Upper lobe of left lung (tissue), 4 donors: ENCODE measurements at regions not wholly inside any gene's neighbourhood (a gene's known extent, or its start where the extent isn't known, plus 50 kb on each side); places are given as distances from the start of the nearest gene placed in this dataset.

Experiments used
- CTCF ChIP-seq, 6 experiments: fragments of 450-650 bp in 4 of 6; fragments of 200-600 bp in 2 of 6; sonication (generic) in 2 of 6; IDR thresholded peaks; one replicate each; pipeline ENCODE4 v1.5.1; 2016 to 2019; ENCODE audit warnings: antibody characterized with exemption in 6 of 6
- EP300 ChIP-seq, 4 donors: sonication (generic); formaldehyde crosslinking; IDR thresholded peaks; one replicate each; pipeline ENCODE4 v1.5.1; 2017; ENCODE audit warnings: antibody characterized with exemption in 4 of 4, control low read depth in 2 of 4
- POLR2A ChIP-seq, 4 donors: fragments of 450-650 bp; IDR thresholded peaks; one replicate each; pipeline ENCODE4 v1.5.1; 2016 to 2017; ENCODE audit warnings: antibody characterized with exemption in 4 of 4, mild to moderate bottlenecking in 2 of 4

DNA sequence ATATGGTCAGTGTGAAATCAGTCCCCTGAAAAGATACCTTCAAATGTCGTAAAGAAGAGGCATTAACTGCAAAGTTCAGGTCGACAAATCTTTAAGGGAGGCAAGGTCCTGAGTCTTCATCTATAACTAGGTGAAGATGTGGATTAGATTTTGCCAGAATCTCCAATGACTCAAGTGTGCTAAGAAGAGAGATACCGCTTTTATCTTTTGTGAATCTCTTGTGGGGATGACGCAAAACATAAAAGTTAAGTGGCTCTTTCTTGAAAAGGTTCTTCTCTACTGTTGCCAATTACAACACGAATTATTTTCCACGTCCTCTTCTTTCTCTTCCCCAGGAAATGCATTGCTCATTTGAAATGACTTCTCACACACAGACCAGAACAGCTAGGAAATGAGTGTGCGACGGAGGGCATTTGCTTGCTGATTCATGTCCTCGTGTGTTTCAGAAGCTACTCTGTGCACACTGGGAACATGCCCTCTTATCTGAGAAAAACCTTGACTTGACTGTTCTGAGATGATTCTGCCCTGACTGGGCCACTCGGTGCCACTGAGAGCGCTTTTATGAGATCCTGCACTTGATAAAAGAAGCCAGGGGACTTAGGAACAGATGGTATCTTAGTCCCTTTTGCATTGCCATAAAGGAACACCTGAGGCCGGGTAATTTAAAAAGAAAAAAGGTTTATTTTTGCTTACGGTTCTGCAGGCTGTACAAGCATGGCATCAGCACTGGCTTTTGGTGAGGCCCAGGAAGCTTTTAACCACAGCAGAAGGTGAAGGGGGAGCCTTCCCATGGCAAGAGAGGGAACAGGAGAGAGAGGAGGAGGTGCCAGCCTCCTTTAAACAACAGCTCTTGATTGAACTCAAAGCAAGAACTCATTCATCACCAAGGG is 169.5 kb upstream of the PFKP start:
- TF ChIP-seq CTCF (IDR thresholded peaks at IDR 0.05) (no peak), POLR2A (IDR thresholded peaks at IDR 0.05) (no peak), EP300 (IDR thresholded peaks at IDR 0.05) (no peak)
